Esophagus squamous epithelium (tissue), 5 donors: ENCODE measurements at regions not wholly inside any gene's neighbourhood (a gene's known extent, or its start where the extent isn't known, plus 50 kb on each side); places are given as distances from the start of the nearest gene placed in this dataset.
"Not testable (repeated sequence)": the region's sequence is repeated elsewhere in the genome, so short reads cannot be mapped to it uniquely, and the experiment has no call there.

Experiments used
- DNase-seq: peaks from one replicate; lab custom pipeline; 2025; lab: John Stamatoyannopoulos, UW
- H3K27ac ChIP-seq, 4 donors: fragments of 200-600 bp; sonication (generic); one replicate each; pipeline ENCODE4 v1.5.1; 2016 to 2019; ENCODE audit warnings: mild to moderate bottlenecking in 1 of 4
- H3K27me3 ChIP-seq, 4 donors: fragments of 200-600 bp; sonication (generic); 1 replicate in 3 of 4; 2 replicates in 1 of 4; pipeline versions ENCODE4 v1.5.1 to v1.6.0; 2017 to 2021; ENCODE audit warnings: antibody characterized with exemption in 1 of 4
- H3K36me3 ChIP-seq, 3 donors: fragments of 200-600 bp; sonication (generic); one replicate each; pipeline ENCODE4 v1.5.1; 2016 to 2019
- H3K4me1 ChIP-seq, 3 donors: fragments of 200-600 bp; sonication (generic); one replicate each; pipeline ENCODE4 v1.5.1; 2017 to 2019
- H3K4me3 ChIP-seq, 4 donors: fragments of 200-600 bp; sonication (generic); 1 replicate in 3 of 4; 2 replicates in 1 of 4; pipeline ENCODE4 v1.5.1; 2016 to 2019; ENCODE audit warnings: mild to moderate bottlenecking in 2 of 4, moderate library complexity in 1 of 4
- H3K9me3 ChIP-seq, 3 donors: fragments of 200-600 bp; sonication (generic); one replicate each; pipeline ENCODE4 v1.5.1; 2016 to 2019
- WGBS, 2 donors: methylation state at CpG; one replicate each; pipeline ENCODE4 v1.1.5; 2018; 5-methylcytosine and 5-hydroxymethylcytosine counted together
- intact Hi-C: fragments of 100-400 bp; cut with DNase I; formaldehyde crosslinking; loops from one replicate; pipeline ENCODE4 v1.15.0; 2022
- donor health status: DM: yes; HTN: yes; CAD: no.

- H3K27me3 ChIP-seq, H3K4me1 ChIP-seq, H3K4me3 ChIP-seq, intact Hi-C loops, H3K27ac ChIP-seq, H3K36me3 ChIP-seq, H3K9me3 ChIP-seq, DNase-seq: not testable (repeated sequence)
- WGBS, 2 donors = 55 to 69% methylated on average over 1 of the region's 1 CpG
Measured at GRCh38 chr10:46645110-46645509, 66.2 kb downstream of the SYT15 start.

- H3K9me3 ChIP-seq, H3K4me3 ChIP-seq, H3K36me3 ChIP-seq, H3K4me1 ChIP-seq, H3K27me3 ChIP-seq, DNase-seq, H3K27ac ChIP-seq, intact Hi-C loops: not testable (repeated sequence)
- WGBS, 2 donors = 69% methylated on average over 3 of the region's 3 CpGs; no CpG with 5 or more reads in 1 of the 2 donors
Measured at GRCh38 chr10:46646132-46646531, 67.2 kb downstream of the SYT15 start.

GRCh38 chr10:46650967-46651366, 72.0 kb downstream of the SYT15 start:
- H3K27me3 ChIP-seq, DNase-seq, H3K36me3 ChIP-seq, intact Hi-C loops, H3K9me3 ChIP-seq, H3K27ac ChIP-seq, H3K4me1 ChIP-seq, H3K4me3 ChIP-seq: not testable (repeated sequence)
- no CpG with 5 or more reads among the region's 5 CpGs for WGBS, 2 donors

GRCh38 chr10:46657437-46657836, 78.5 kb downstream of the SYT15 start:
- intact Hi-C loops, H3K4me1 ChIP-seq, H3K27me3 ChIP-seq, H3K36me3 ChIP-seq, DNase-seq, H3K27ac ChIP-seq, H3K9me3 ChIP-seq, H3K4me3 ChIP-seq: not testable (repeated sequence)
- WGBS, 2 donors = no CpG with 5 or more reads among the region's 3 CpGs

- 17 to 25% methylated on average over 1 of the region's 8 CpGs for WGBS, 2 donors
- DNase-seq = not testable (repeated sequence)
Measured at GRCh38 chr10:46660027-46660834, 81.3 kb downstream of the SYT15 start.

GRCh38 chr10:46660835-46661164, 81.9 kb downstream of the SYT15 start:
- intact Hi-C loops, DNase-seq: not testable (repeated sequence)

More at GRCh38 chr10:46660027-46660834, 81.3 kb downstream of the SYT15 start:
- H3K36me3 ChIP-seq, H3K9me3 ChIP-seq, H3K4me1 ChIP-seq, H3K27ac ChIP-seq, H3K4me3 ChIP-seq, H3K27me3 ChIP-seq, intact Hi-C loops: not testable (repeated sequence)

GRCh38 chr10:46665536-46665935, 86.6 kb downstream of the SYT15 start:
- H3K27me3 ChIP-seq, H3K4me3 ChIP-seq, H3K9me3 ChIP-seq, intact Hi-C loops, H3K4me1 ChIP-seq, H3K36me3 ChIP-seq, H3K27ac ChIP-seq, DNase-seq: not testable (repeated sequence)
- WGBS, 2 donors = 67 to 69% methylated on average over 1 of the region's 1 CpG

More at GRCh38 chr10:46660835-46661164, 81.9 kb downstream of the SYT15 start:
- not testable (repeated sequence) for H3K4me1 ChIP-seq, H3K36me3 ChIP-seq, H3K9me3 ChIP-seq, H3K27ac ChIP-seq, H3K4me3 ChIP-seq, H3K27me3 ChIP-seq

GRCh38 chr10:46668357-46668997, 89.5 kb downstream of the SYT15 start:
- H3K27ac ChIP-seq, H3K4me1 ChIP-seq, H3K4me3 ChIP-seq, intact Hi-C loops, DNase-seq, H3K9me3 ChIP-seq, H3K36me3 ChIP-seq, H3K27me3 ChIP-seq: not testable (repeated sequence)
- WGBS, 2 donors = 85 to 86% methylated on average over 5 of the region's 6 CpGs

GRCh38 chr10:46677836-46678435, 99.0 kb downstream of the SYT15 start:
- H3K27me3 ChIP-seq, intact Hi-C loops, H3K4me3 ChIP-seq, H3K27ac ChIP-seq, DNase-seq, H3K9me3 ChIP-seq, H3K36me3 ChIP-seq, H3K4me1 ChIP-seq: not testable (repeated sequence)
- 55% methylated on average over 2 of the region's 8 CpGs; no CpG with 5 or more reads in 1 of the 2 donors for WGBS, 2 donors

GRCh38 chr10:46691397-46691796, 112.5 kb downstream of the SYT15 start:
- no CpG with 5 or more reads among the region's 2 CpGs for WGBS, 2 donors
- not testable (repeated sequence) for H3K36me3 ChIP-seq

GRCh38 chr10:46693218-46693617, 114.3 kb downstream of the SYT15 start:
- H3K9me3 ChIP-seq, H3K27me3 ChIP-seq, intact Hi-C loops, H3K4me3 ChIP-seq, DNase-seq, H3K36me3 ChIP-seq, H3K4me1 ChIP-seq, H3K27ac ChIP-seq: not testable (repeated sequence)
- 0% methylated on average over 1 of the region's 2 CpGs; no CpG with 5 or more reads in 1 of the 2 donors for WGBS, 2 donors

More at GRCh38 chr10:46691397-46691796, 112.5 kb downstream of the SYT15 start:
- DNase-seq, intact Hi-C loops, H3K27me3 ChIP-seq, H3K4me3 ChIP-seq, H3K9me3 ChIP-seq, H3K27ac ChIP-seq, H3K4me1 ChIP-seq: not testable (repeated sequence)

GRCh38 chr10:46717264-46717663, 138.3 kb downstream of the SYT15 start:
- H3K27ac ChIP-seq, H3K9me3 ChIP-seq, H3K4me1 ChIP-seq, DNase-seq, H3K36me3 ChIP-seq, H3K27me3 ChIP-seq, intact Hi-C loops, H3K4me3 ChIP-seq: not testable (repeated sequence)

GRCh38 chr10:46718014-46718413, 139.1 kb downstream of the SYT15 start:
- H3K4me1 ChIP-seq, H3K36me3 ChIP-seq, DNase-seq, H3K27ac ChIP-seq, H3K9me3 ChIP-seq, intact Hi-C loops, H3K27me3 ChIP-seq, H3K4me3 ChIP-seq: not testable (repeated sequence)
- 83 to 94% methylated on average over 3 of the region's 3 CpGs for WGBS, 2 donors
